ENCODE measurements at regions not wholly inside any gene's neighbourhood (a gene's known extent, or its start where the extent isn't known, plus 50 kb on each side); places are given as distances from the start of the nearest gene placed in this dataset.

- Histone ChIP-seq H3K4me2 (replicated peaks; ENCODE audit: extremely low read depth, low read length, poor library complexity, severe bottlenecking) (no peak overlapping the region), H3K79me2 (ENCODE audit: insufficient read depth, low read length) (no peaks in the 10 kb centered on the region), H4K20me1 (ENCODE audit: insufficient read depth, low read length) (no peaks in the 10 kb centered on the region), H3K4me3 (replicated peaks in 1 of 3; ENCODE audit: low read depth in 2 of 3, low read length in 3 of 3) (no peak overlapping the region), H3K27me3 (ENCODE audit: control insufficient read depth in 2 of 2, insufficient read depth in 2 of 2, low read length in 2 of 2) (no peaks in the 10 kb centered on the region), H3K27ac (ENCODE audit: low read depth in 1 of 2, low read length in 2 of 2) (no peak overlapping the region), H3K9me3 (replicated peaks in 1 of 2; ENCODE audit: control insufficient read depth in 1 of 2, insufficient read depth in 1 of 2, low read length in 2 of 2) (peaks cover 0 to 5% of the 10 kb centered on the region in 2 donors), H3K4me1 (ENCODE audit: control insufficient read depth in 1 of 2, insufficient read depth in 2 of 2, low read length in 2 of 2) (peaks cover 0 to 6% of the 10 kb centered on the region in 2 donors), H2AFZ (ENCODE audit: insufficient read depth, low read depth, low read length, poor library complexity, severe bottlenecking) (no peak overlapping the region), H3K9ac (ENCODE audit: insufficient read depth, low read length, poor library complexity, severe bottlenecking) (no peak overlapping the region), H3K36me3 (replicated peaks in 1 of 2; ENCODE audit: control insufficient read depth in 1 of 2, insufficient read depth in 2 of 2, low read length in 2 of 2) (no peaks in the 10 kb centered on the region)
- Mint-ChIP-seq H3K9me3 (peaks cover 2 to 6% (median 5%) of the 10 kb centered on the region in 7 donors), H3K36me3 (peaks cover 3 to 6% of the 10 kb centered on the region in 2 donors), H3K4me1 (peaks cover 28% of the 10 kb centered on the region), H3K27ac (peak overlapping the region in 1 of 7 donors; percentile 17), H3K4me3 (no peak overlapping the region), H3K27me3 (ENCODE audit: low read depth in 3 of 3) (peaks cover 1 to 4% (median 1%) of the 10 kb centered on the region in 3 donors)
- intact Hi-C loops (cut with micrococcal nuclease), result no loop called here
- DNase-seq, result no peak
- 95% methylated on average over 6 of the region's 7 CpGs for WGBS (ENCODE audit: insufficient coverage)
- TF ChIP-seq, protein P1, sequence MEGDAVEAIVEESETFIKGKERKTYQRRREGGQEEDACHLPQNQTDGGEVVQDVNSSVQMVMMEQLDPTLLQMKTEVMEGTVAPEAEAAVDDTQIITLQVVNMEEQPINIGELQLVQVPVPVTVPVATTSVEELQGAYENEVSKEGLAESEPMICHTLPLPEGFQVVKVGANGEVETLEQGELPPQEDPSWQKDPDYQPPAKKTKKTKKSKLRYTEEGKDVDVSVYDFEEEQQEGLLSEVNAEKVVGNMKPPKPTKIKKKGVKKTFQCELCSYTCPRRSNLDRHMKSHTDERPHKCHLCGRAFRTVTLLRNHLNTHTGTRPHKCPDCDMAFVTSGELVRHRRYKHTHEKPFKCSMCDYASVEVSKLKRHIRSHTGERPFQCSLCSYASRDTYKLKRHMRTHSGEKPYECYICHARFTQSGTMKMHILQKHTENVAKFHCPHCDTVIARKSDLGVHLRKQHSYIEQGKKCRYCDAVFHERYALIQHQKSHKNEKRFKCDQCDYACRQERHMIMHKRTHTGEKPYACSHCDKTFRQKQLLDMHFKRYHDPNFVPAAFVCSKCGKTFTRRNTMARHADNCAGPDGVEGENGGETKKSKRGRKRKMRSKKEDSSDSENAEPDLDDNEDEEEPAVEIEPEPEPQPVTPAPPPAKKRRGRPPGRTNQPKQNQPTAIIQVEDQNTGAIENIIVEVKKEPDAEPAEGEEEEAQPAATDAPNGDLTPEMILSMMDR (IDR thresholded peaks at IDR 0.05), result no peak
These were observed 178.2 kb upstream of the LPP start for GRCh38 chr3:187975561-187976364.

DNA sequence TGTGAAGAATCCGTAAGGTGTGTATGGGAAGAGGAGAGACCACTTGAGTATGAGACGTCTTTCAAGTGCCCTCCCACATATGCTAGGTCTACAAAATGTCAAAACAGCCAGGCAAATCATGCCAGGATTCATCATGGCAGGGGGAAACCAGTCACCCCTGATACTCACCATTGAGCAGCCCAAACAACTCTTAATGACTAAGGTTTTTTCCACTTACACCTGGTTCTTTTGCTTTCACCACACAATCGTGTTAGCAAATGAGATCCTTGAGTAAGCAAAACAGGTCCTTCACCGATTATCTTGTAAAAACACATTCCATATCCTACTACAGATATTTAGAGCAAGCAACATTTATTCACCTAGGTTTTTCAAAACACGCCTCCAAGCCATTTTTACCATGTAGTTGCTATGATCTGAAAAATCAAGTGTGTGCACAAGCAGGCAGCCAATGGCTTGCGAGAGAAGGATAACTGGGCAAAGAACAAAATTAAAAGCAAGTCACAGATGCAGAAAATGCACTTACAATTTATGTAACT is 177.5 kb upstream of the LPP start:
- H3K36me3 ChIP-seq (replicated peaks in 1 of 2; ENCODE audit: control insufficient read depth in 1 of 2, insufficient read depth in 2 of 2, low read length in 2 of 2), result no peaks in the 10 kb centered on the region
- Mint-ChIP-seq H3K4me1 (peaks cover 30% of the 10 kb centered on the region), H3K27ac (no peak overlapping the region), H3K27me3 (ENCODE audit: low read depth in 3 of 3) (peaks cover 1 to 4% (median 1%) of the 10 kb centered on the region in 3 donors), H3K36me3 (peaks cover 3 to 6% of the 10 kb centered on the region in 2 donors), H3K9me3 (peaks cover 2 to 6% (median 5%) of the 10 kb centered on the region in 7 donors), H3K4me3 (no peak overlapping the region)
- TF ChIP-seq, protein P1 (IDR thresholded peaks at IDR 0.05), result no peak
- no peaks in the 10 kb centered on the region for H4K20me1 ChIP-seq (ENCODE audit: insufficient read depth, low read length)
- H2AFZ ChIP-seq (ENCODE audit: insufficient read depth, low read depth, low read length, poor library complexity, severe bottlenecking), result no peak overlapping the region
- intact Hi-C loops (cut with micrococcal nuclease), result no loop called here
- H3K27ac ChIP-seq (ENCODE audit: low read depth in 1 of 2, low read length in 2 of 2), result no peak overlapping the region
- H3K4me1 ChIP-seq (ENCODE audit: control insufficient read depth in 1 of 2, insufficient read depth in 2 of 2, low read length in 2 of 2), result peaks cover 0 to 6% of the 10 kb centered on the region in 2 donors
- 90% methylated on average over 3 of the region's 6 CpGs for WGBS (ENCODE audit: insufficient coverage)
- H3K4me2 ChIP-seq (replicated peaks; ENCODE audit: extremely low read depth, low read length, poor library complexity, severe bottlenecking), result no peak overlapping the region
- no peak overlapping the region for H3K9ac ChIP-seq (ENCODE audit: insufficient read depth, low read length, poor library complexity, severe bottlenecking)
- no peak overlapping the region for H3K4me3 ChIP-seq (replicated peaks in 1 of 3; ENCODE audit: low read depth in 2 of 3, low read length in 3 of 3)
- peaks cover 0 to 5% of the 10 kb centered on the region in 2 donors for H3K9me3 ChIP-seq (replicated peaks in 1 of 2; ENCODE audit: control insufficient read depth in 1 of 2, insufficient read depth in 1 of 2, low read length in 2 of 2)
- no peak for DNase-seq
- H3K27me3 ChIP-seq (ENCODE audit: control insufficient read depth in 2 of 2, insufficient read depth in 2 of 2, low read length in 2 of 2), result no peaks in the 10 kb centered on the region
- no peaks in the 10 kb centered on the region for H3K79me2 ChIP-seq (ENCODE audit: insufficient read depth, low read length)

All from CD14-positive monocyte (primary cell).